Spleen (tissue), 11 donors: ENCODE measurements at regions not wholly inside any gene's neighbourhood (a gene's known extent, or its start where the extent isn't known, plus 50 kb on each side); places are given as distances from the start of the nearest gene placed in this dataset.

Experiments
- DNase-seq: peaks from one replicate; pipeline ENCODE4 v3.0.0-alpha.2; 2020
- H3K27ac ChIP-seq, 8 donors: fragments of 200-600 bp; sonication (generic) in 7 of 8; 1 replicate in 4 of 8; 2 replicates in 4 of 8; pipeline versions ENCODE4 v1.5.0 to v1.8.0; 2016 to 2021; ENCODE audit warnings: inconsistent platforms in 4 of 8, mild to moderate bottlenecking in 4 of 8, moderate library complexity in 1 of 8
- H3K27me3 ChIP-seq, 7 donors: fragments of 200-600 bp; sonication (generic) in 6 of 7; replicated peaks in 1 of 7; 1 replicate in 4 of 7; 2 replicates in 3 of 7; pipeline versions ENCODE4 v1.5.0 to v1.8.0; 2016 to 2021; ENCODE audit warnings: inconsistent platforms in 3 of 7, mild to moderate bottlenecking in 1 of 7
- H3K36me3 ChIP-seq, 6 donors: fragments of 200-600 bp; sonication (generic) in 5 of 6; 1 replicate in 4 of 6; 2 replicates in 2 of 6; pipeline versions ENCODE4 v1.5.0 to v1.8.0; 2016 to 2021; ENCODE audit warnings: inconsistent platforms in 2 of 6
- H3K4me1 ChIP-seq, 6 donors: fragments of 200-600 bp; sonication (generic) in 5 of 6; 1 replicate in 3 of 6; 2 replicates in 3 of 6; pipeline versions ENCODE4 v1.5.0 to v1.8.0; 2016 to 2021; ENCODE audit warnings: inconsistent platforms in 3 of 6
- H3K4me3 ChIP-seq, 8 donors: fragments of 200-600 bp; sonication (generic) in 7 of 8; 1 replicate in 4 of 8; 2 replicates in 4 of 8; pipeline versions ENCODE4 v1.5.0 to v1.8.0; 2016 to 2021; ENCODE audit warnings: inconsistent platforms in 4 of 8, mild to moderate bottlenecking in 4 of 8, moderate library complexity in 2 of 8
- H3K9me3 ChIP-seq, 8 donors: fragments of 200-600 bp; sonication (generic) in 7 of 8; 1 replicate in 4 of 8; 2 replicates in 4 of 8; pipeline versions ENCODE4 v1.5.0 to v1.8.0; 2016 to 2021; ENCODE audit warnings: inconsistent platforms in 4 of 8
- CTCF ChIP-seq, 11 experiments: fragments of 200-600 bp in 7 of 11; fragments of 450-650 bp in 4 of 11; sonication (generic) in 4 of 11; IDR thresholded peaks in 8 of 11; conservative IDR thresholded peaks in 3 of 11; 1 replicate in 7 of 11; 2 replicates in 4 of 11; pipeline versions ENCODE4 v1.4.0 to v1.8.0; 2016 to 2021; ENCODE audit warnings: antibody characterized with exemption in 11 of 11, inconsistent platforms in 4 of 11, mild to moderate bottlenecking in 1 of 11
- POLR2A ChIP-seq, 3 donors: fragments of 450-650 bp; IDR thresholded peaks; one replicate each; pipeline ENCODE4 v1.5.1; 2017; ENCODE audit warnings: antibody characterized with exemption in 3 of 3, mild to moderate bottlenecking in 1 of 3
- POLR2AphosphoS5 ChIP-seq, 3 donors: sonication (generic); formaldehyde crosslinking; IDR thresholded peaks; one replicate each; pipeline ENCODE4 v1.5.1; 2017; ENCODE audit warnings: antibody characterized with exemption in 3 of 3
- WGBS, 5 donors: extraction: QIAGEN DNeasy Blood & Tissue Kit in 3 of 5; methylation state at CpG; one replicate each; pipeline versions ENCODE4 v1.1.5 to v1.1.7; 2013 to 2018; 5-methylcytosine and 5-hydroxymethylcytosine counted together
- intact Hi-C: fragments of 100-400 bp; cut with DNase I; formaldehyde crosslinking; loops from one replicate; pipeline ENCODE4 v1.15.0; 2023; ENCODE audit warnings: low total_unique reads
- donor health status: healthy with polysubstance abuse.
- donor health status: DM: no; HTN: no; CAD: no; lungs with moderate emphysema.
- donor health status: DM: no; HTN: no; CAD: no.
- donor health status: Bipolar disorder and iron deficiency.
- donor health status: healthy.
- donor health status: DM: no; HTN: no; CAD: no.
- donor health status: DM: yes; HTN: yes; CAD: no.

- no peak overlapping the region for H3K4me3 ChIP-seq
- no peaks in the 10 kb centered on the region for H3K36me3 ChIP-seq
- no peak for TF ChIP-seq CTCF (IDR thresholded peaks at IDR 0.05 in 8 of 11, conservative IDR thresholded peaks at IDR 0.05 in 3 of 11)
- no peak for TF ChIP-seq POLR2A (IDR thresholded peaks at IDR 0.05)
- TF ChIP-seq POLR2AphosphoS5 (IDR thresholded peaks at IDR 0.05), result no peak
- DNase-seq, result no peak
- H3K9me3 ChIP-seq, result no peaks in the 10 kb centered on the region
- no peaks in the 10 kb centered on the region for H3K27me3 ChIP-seq
- intact Hi-C loops, result no loop called here
- H3K4me1 ChIP-seq, result no peaks in the 10 kb centered on the region
- WGBS, 5 donors, result 78 to 88% (median 84%) methylated on average over 3 of the region's 3 CpGs
- no peak overlapping the region for H3K27ac ChIP-seq
These were observed 217.8 kb downstream of the OSR1 start for GRCh38 chr2:19140463-19141208.

- no peak for TF ChIP-seq POLR2A (IDR thresholded peaks at IDR 0.05)
- TF ChIP-seq CTCF (IDR thresholded peaks at IDR 0.05 in 8 of 11, conservative IDR thresholded peaks at IDR 0.05 in 3 of 11), result no peak
- no peak for TF ChIP-seq POLR2AphosphoS5 (IDR thresholded peaks at IDR 0.05)
- H3K36me3 ChIP-seq, result no peaks in the 10 kb centered on the region
- no peak overlapping the region for H3K27ac ChIP-seq
- H3K4me3 ChIP-seq, result no peak overlapping the region
- no peaks in the 10 kb centered on the region for H3K4me1 ChIP-seq
- H3K27me3 ChIP-seq, result no peaks in the 10 kb centered on the region
- 84 to 95% (median 92%) methylated on average over 1 of the region's 1 CpG for WGBS, 5 donors
- intact Hi-C loops, result no loop called here
- DNase-seq, result no peak
- peaks cover 0 to 6% (median 0%) of the 10 kb centered on the region in 8 donors for H3K9me3 ChIP-seq
These were observed 219.0 kb downstream of the OSR1 start for GRCh38 chr2:19139386-19139785.

- H3K4me1 ChIP-seq, result no peaks in the 10 kb centered on the region
- intact Hi-C loops, result no loop called here
- H3K27ac ChIP-seq, result no peak overlapping the region
- no peaks in the 10 kb centered on the region for H3K36me3 ChIP-seq
- WGBS, 5 donors, result 41 to 73% (median 69%) methylated on average over 4 of the region's 4 CpGs
- no peaks in the 10 kb centered on the region for H3K27me3 ChIP-seq
- no peak for TF ChIP-seq CTCF (IDR thresholded peaks at IDR 0.05 in 8 of 11, conservative IDR thresholded peaks at IDR 0.05 in 3 of 11)
- no peak for TF ChIP-seq POLR2AphosphoS5 (IDR thresholded peaks at IDR 0.05)
- TF ChIP-seq POLR2A (IDR thresholded peaks at IDR 0.05), result no peak
- DNase-seq, result no peak
- no peak overlapping the region for H3K4me3 ChIP-seq
- H3K9me3 ChIP-seq, result peaks cover 0 to 6% (median 0%) of the 10 kb centered on the region in 8 donors
These were observed 220.1 kb downstream of the OSR1 start for GRCh38 chr2:19138264-19138825.

- Histone ChIP-seq H3K9me3 (peaks cover 0 to 6% (median 0%) of the 10 kb centered on the region in 8 donors), H3K4me1 (no peaks in the 10 kb centered on the region), H3K4me3 (no peak overlapping the region), H3K36me3 (no peaks in the 10 kb centered on the region), H3K27ac (no peak overlapping the region), H3K27me3 (no peaks in the 10 kb centered on the region)
- TF ChIP-seq CTCF (IDR thresholded peaks at IDR 0.05 in 8 of 11, conservative IDR thresholded peaks at IDR 0.05 in 3 of 11), result no peak
- TF ChIP-seq POLR2A (IDR thresholded peaks at IDR 0.05), result no peak
- TF ChIP-seq POLR2AphosphoS5 (IDR thresholded peaks at IDR 0.05), result no peak
- DNase-seq, result no peak
- intact Hi-C loops, result no loop called here
These were observed 221.0 kb downstream of the OSR1 start for GRCh38 chr2:19137433-19137832.
